ENCODE measurements at regions not wholly inside any gene's neighbourhood (a gene's known extent, or its start where the extent isn't known, plus 50 kb on each side); places are given as distances from the start of the nearest gene placed in this dataset.

GRCh38 chr7:10284001-10284400, 689.7 kb upstream of the PHF14 start:
- ChIA-PET POLR2A (no interaction called here), CTCF (no interaction called here)
- no peak overlapping the region for H3K4me3 Mint-ChIP-seq
- no peak overlapping the region for H3K27ac Mint-ChIP-seq
- TF ChIP-seq TEAD1 (CRISPR knock-in tag; IDR thresholded peaks at IDR 0.05) (no peak), ZNF263 (CRISPR knock-in tag; IDR thresholded peaks at IDR 0.05; ENCODE audit: low read depth) (no peak), ZNF423 (CRISPR knock-in tag; IDR thresholded peaks at IDR 0.05) (no peak), ZNF512 (CRISPR knock-in tag; IDR thresholded peaks at IDR 0.05; ENCODE audit: borderline replicate concordance) (no peak), CDX4 (CRISPR knock-in tag; IDR thresholded peaks at IDR 0.05; ENCODE audit: borderline replicate concordance) (no peak), ZSCAN18 (CRISPR knock-in tag; IDR thresholded peaks at IDR 0.05) (no peak), JAZF1 (CRISPR knock-in tag; IDR thresholded peaks at IDR 0.05) (no peak), E2F4 (CRISPR knock-in tag; IDR thresholded peaks at IDR 0.05; ENCODE audit: borderline replicate concordance, low read depth) (no peak), AR (CRISPR knock-in tag; IDR thresholded peaks at IDR 0.05) (no peak), FOXP1 (CRISPR knock-in tag; IDR thresholded peaks at IDR 0.05; ENCODE audit: borderline replicate concordance) (no peak), ATF6 (CRISPR knock-in tag; IDR thresholded peaks at IDR 0.05) (no peak), SP1 (CRISPR knock-in tag; conservative IDR thresholded peaks at IDR 0.05) (no peak), ZNF532 (CRISPR knock-in tag; IDR thresholded peaks at IDR 0.05; ENCODE audit: borderline replicate concordance) (no peak), GRHL2 (CRISPR knock-in tag; IDR thresholded peaks at IDR 0.05; ENCODE audit: insufficient replicate concordance, severe bottlenecking) (no peak), TP53 (CRISPR knock-in tag; IDR thresholded peaks at IDR 0.05) (no peak), ATF1 (CRISPR knock-in tag; IDR thresholded peaks at IDR 0.05) (no peak), ZNF121 (CRISPR knock-in tag; IDR thresholded peaks at IDR 0.05) (no peak), ESRRA (CRISPR knock-in tag; IDR thresholded peaks at IDR 0.05; ENCODE audit: borderline replicate concordance) (no peak), PREB (CRISPR knock-in tag; IDR thresholded peaks at IDR 0.05; ENCODE audit: borderline replicate concordance) (no peak)
- peaks cover 5% of the 10 kb centered on the region for H3K9me3 Mint-ChIP-seq
- peaks cover 4% of the 10 kb centered on the region for H3K4me1 Mint-ChIP-seq
- H3K27me3 Mint-ChIP-seq (ENCODE audit: low read depth): no peaks in the 10 kb centered on the region
- no peak for ATAC-seq
- no peak for DNase-seq (ENCODE audit: low spot score)
- no peaks in the 10 kb centered on the region for H3K36me3 Mint-ChIP-seq

Measured in WTC11 (cell line).